WTC11 (cell line): ENCODE measurements at regions not wholly inside any gene's neighbourhood (a gene's known extent, or its start where the extent isn't known, plus 50 kb on each side); places are given as distances from the start of the nearest gene placed in this dataset.

Experiments
- ATAC-seq: fragments of 200-7000 bp; cut with Tn5 transposase; 2 replicates; pipeline ENCODE4 v1.10.0; 2021; ENCODE audit warnings: mild to moderate bottlenecking, moderate library complexity
- CTCF ChIA-PET: fragments of 300-600 bp; sonication (Branson Sonifier 250); formaldehyde crosslinking; loops from one replicate; lab custom pipeline; 2021; ENCODE audit warnings: antibody characterized with exemption; lab: Charles Lee
- POLR2A ChIA-PET: fragments of 350-600 bp; sonication (Branson Sonifier 250); formaldehyde crosslinking; loops from one replicate; lab custom pipeline; 2021; ENCODE audit warnings: antibody characterized with exemption; lab: Charles Lee
- DNase-seq: peaks from one replicate; pipeline ENCODE4 v3.0.0; 2021; ENCODE audit warnings: low spot score
- H3K27ac Mint-ChIP-seq: 2 replicates; pipeline ENCODE4 v1.8.0; 2021; ENCODE audit warnings: mixed read lengths
- H3K27me3 Mint-ChIP-seq: 2 replicates; pipeline ENCODE4 v1.8.0; 2021; ENCODE audit warnings: low read depth, mild to moderate bottlenecking, moderate library complexity, mixed read lengths
- H3K36me3 Mint-ChIP-seq: 2 replicates; pipeline ENCODE4 v1.8.0; 2021; ENCODE audit warnings: mixed read lengths
- H3K4me1 Mint-ChIP-seq: 2 replicates; pipeline ENCODE4 v1.8.0; 2022; ENCODE audit warnings: mixed read lengths
- H3K4me3 Mint-ChIP-seq: 2 replicates; pipeline ENCODE4 v1.8.0; 2021; ENCODE audit warnings: mild to moderate bottlenecking, moderate library complexity, mixed read lengths
- H3K9me3 Mint-ChIP-seq: 2 replicates; pipeline ENCODE4 v1.8.0; 2021; ENCODE audit warnings: mixed read lengths
- CREM ChIP-seq: sonication (generic); formaldehyde crosslinking; IDR thresholded peaks from 2 replicates; pipeline ENCODE4 v1.8.1; 2022; ENCODE audit warnings: mild to moderate bottlenecking, missing genetic modification reagents, moderate library complexity
- EMX1 ChIP-seq: fragments of 250-450 bp; sonication (Bioruptor Pico); IDR thresholded peaks from 2 replicates; pipeline ENCODE4 v1.8.0; 2021; ENCODE audit warnings: mild to moderate bottlenecking
- FOXJ3 ChIP-seq: sonication (generic); formaldehyde crosslinking; IDR thresholded peaks from 2 replicates; pipeline ENCODE4 v1.9.0; 2021; ENCODE audit warnings: missing genetic modification reagents, mild to moderate bottlenecking, borderline replicate concordance
- GRHL2 ChIP-seq: fragments of 250-450 bp; sonication (Bioruptor Pico); IDR thresholded peaks from 2 replicates; pipeline ENCODE4 v1.8.0; 2022; ENCODE audit warnings: mild to moderate bottlenecking, moderate library complexity; ENCODE audit not compliant: insufficient replicate concordance, severe bottlenecking
- HMGA2 ChIP-seq: fragments of 250-450 bp; sonication (Bioruptor Pico); IDR thresholded peaks from 2 replicates; pipeline ENCODE4 v1.4.0; 2021; ENCODE audit warnings: mild to moderate bottlenecking, moderate library complexity
- JAZF1 ChIP-seq: fragments of 250-450 bp; sonication (Bioruptor Pico); IDR thresholded peaks from 2 replicates; pipeline ENCODE4 v1.9.0; 2021; ENCODE audit warnings: moderate library complexity, mild to moderate bottlenecking, inconsistent platforms
- KAT7 ChIP-seq: sonication (generic); formaldehyde crosslinking; IDR thresholded peaks from 2 replicates; pipeline ENCODE4 v1.8.1; 2023; ENCODE audit warnings: missing genetic modification reagents, mild to moderate bottlenecking, borderline replicate concordance
- MYBL2 ChIP-seq: sonication (generic); formaldehyde crosslinking; IDR thresholded peaks from 2 replicates; pipeline ENCODE4 v1.8.1; 2023; ENCODE audit warnings: mild to moderate bottlenecking, moderate library complexity, missing genetic modification reagents
- OVOL2 ChIP-seq: fragments of 250-450 bp; sonication (Bioruptor Pico); IDR thresholded peaks from 2 replicates; pipeline ENCODE4 v1.9.0; 2021; ENCODE audit warnings: mild to moderate bottlenecking, borderline replicate concordance
- RELA ChIP-seq: sonication (generic); formaldehyde crosslinking; IDR thresholded peaks from 2 replicates; pipeline ENCODE4 v1.8.1; 2022; ENCODE audit warnings: missing genetic modification reagents, mild to moderate bottlenecking, borderline replicate concordance
- SOX15 ChIP-seq: fragments of 250-450 bp; sonication (Bioruptor Pico); IDR thresholded peaks from 2 replicates; pipeline ENCODE4 v1.9.0; 2021; ENCODE audit warnings: mild to moderate bottlenecking
- ZBTB21 ChIP-seq: sonication (generic); formaldehyde crosslinking; IDR thresholded peaks from 2 replicates; pipeline ENCODE4 v1.8.1; 2023; ENCODE audit warnings: mild to moderate bottlenecking, missing genetic modification reagents, borderline replicate concordance
- ZNF219 ChIP-seq: sonication (generic); formaldehyde crosslinking; IDR thresholded peaks from 2 replicates; pipeline ENCODE4 v1.8.0; 2023; ENCODE audit warnings: missing genetic modification reagents, mild to moderate bottlenecking, borderline replicate concordance
- ZNF232 ChIP-seq: sonication (generic); formaldehyde crosslinking; IDR thresholded peaks from 2 replicates; pipeline ENCODE4 v1.8.0; 2022; ENCODE audit warnings: mild to moderate bottlenecking, missing genetic modification reagents
- TF ChIP-seq, protein P1 (sequence below): sonication (generic); formaldehyde crosslinking; IDR thresholded peaks from 2 replicates; pipeline ENCODE4 v1.8.1; 2022; ENCODE audit warnings: low read depth, missing genetic modification reagents, borderline replicate concordance
- TF ChIP-seq, protein P2 (sequence below): sonication (generic); formaldehyde crosslinking; IDR thresholded peaks from 2 replicates; pipeline ENCODE4 v1.8.0; 2022; ENCODE audit warnings: mild to moderate bottlenecking, missing genetic modification reagents
- TF ChIP-seq, protein P3 (sequence below): sonication (generic); formaldehyde crosslinking; conservative IDR thresholded peaks from 2 replicates; pipeline ENCODE4 v1.8.1; 2022; ENCODE audit warnings: mild to moderate bottlenecking, missing genetic modification reagents
- TF ChIP-seq, protein P4 (sequence below): fragments of 250-450 bp; sonication (Bioruptor Pico); IDR thresholded peaks from 2 replicates; pipeline ENCODE4 v1.9.0; 2021; ENCODE audit warnings: mild to moderate bottlenecking
- TF ChIP-seq, protein P5 (sequence below): sonication (generic); formaldehyde crosslinking; IDR thresholded peaks from 2 replicates; pipeline ENCODE4 v1.8.0; 2023; ENCODE audit warnings: mild to moderate bottlenecking, missing genetic modification reagents
- TF ChIP-seq, protein P6 (sequence below): fragments of 250-450 bp; sonication (Bioruptor Pico); IDR thresholded peaks from 2 replicates; pipeline ENCODE4 v1.9.0; 2021; ENCODE audit warnings: mild to moderate bottlenecking, borderline replicate concordance

DNA sequence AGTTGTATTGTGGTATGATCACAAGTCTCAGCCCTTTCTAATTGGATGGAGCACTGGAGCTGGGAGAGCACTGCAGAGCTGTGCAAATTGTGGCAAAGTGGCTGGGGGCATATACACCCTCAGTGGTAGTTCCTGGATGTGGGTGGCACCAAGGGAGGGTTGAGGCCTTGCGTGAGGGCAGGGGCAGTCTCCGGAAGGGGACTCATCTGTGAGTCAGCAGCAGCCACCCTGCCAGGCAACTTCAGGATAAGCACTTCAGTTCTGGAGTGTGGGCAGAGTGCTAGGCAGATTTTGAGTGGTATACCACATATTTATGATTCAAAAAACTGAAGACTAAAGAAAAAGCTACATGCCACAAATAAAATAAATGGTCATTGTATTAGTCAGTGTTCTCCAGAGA is 210.5 kb downstream of the ETV1 start:
- POLR2A ChIA-PET: no interaction called here
- TF ChIP-seq ZNF232 (CRISPR knock-in tag): no peak
- TF ChIP-seq, all 79 proteins: peak for 0

DNA sequence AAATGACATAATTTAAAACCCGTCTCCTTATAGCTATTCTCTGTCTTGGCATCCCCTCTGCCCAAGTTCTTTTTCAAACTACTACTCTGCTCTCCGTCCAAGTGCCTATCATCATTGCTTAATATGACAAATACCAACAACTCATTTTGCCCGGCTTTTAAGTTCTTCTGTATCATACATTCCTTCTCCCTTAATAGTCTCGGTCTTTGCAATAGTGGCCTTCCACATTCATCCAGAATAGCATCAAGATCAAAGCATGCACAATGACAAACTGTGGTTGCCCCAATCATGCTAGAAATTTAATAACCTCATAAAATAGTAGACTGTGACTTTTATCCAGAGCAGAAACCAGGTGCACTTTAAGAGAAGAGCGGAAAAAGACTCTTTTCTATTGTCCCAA is 198.9 kb downstream of the ETV1 start:
- TF ChIP-seq ZNF219 (CRISPR knock-in tag) (no peak), GRHL2 (CRISPR knock-in tag) (no peak), CREM (CRISPR knock-in tag) (no peak), ZBTB21 (no peak), HMGA2 (CRISPR knock-in tag) (no peak), FOXJ3 (CRISPR knock-in tag) (no peak), RELA (CRISPR knock-in tag) (no peak), KAT7 (CRISPR knock-in tag) (no peak), MYBL2 (CRISPR knock-in tag) (no peak), SOX15 (no peak), JAZF1 (no peak), OVOL2 (CRISPR knock-in tag) (no peak), EMX1 (no peak)
- TF ChIP-seq, protein P1, sequence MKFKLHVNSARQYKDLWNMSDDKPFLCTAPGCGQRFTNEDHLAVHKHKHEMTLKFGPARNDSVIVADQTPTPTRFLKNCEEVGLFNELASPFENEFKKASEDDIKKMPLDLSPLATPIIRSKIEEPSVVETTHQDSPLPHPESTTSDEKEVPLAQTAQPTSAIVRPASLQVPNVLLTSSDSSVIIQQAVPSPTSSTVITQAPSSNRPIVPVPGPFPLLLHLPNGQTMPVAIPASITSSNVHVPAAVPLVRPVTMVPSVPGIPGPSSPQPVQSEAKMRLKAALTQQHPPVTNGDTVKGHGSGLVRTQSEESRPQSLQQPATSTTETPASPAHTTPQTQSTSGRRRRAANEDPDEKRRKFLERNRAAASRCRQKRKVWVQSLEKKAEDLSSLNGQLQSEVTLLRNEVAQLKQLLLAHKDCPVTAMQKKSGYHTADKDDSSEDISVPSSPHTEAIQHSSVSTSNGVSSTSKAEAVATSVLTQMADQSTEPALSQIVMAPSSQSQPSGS (CRISPR knock-in tag): no peak
- TF ChIP-seq, protein P2, sequence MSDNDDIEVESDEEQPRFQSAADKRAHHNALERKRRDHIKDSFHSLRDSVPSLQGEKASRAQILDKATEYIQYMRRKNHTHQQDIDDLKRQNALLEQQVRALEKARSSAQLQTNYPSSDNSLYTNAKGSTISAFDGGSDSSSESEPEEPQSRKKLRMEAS (CRISPR knock-in tag): no peak
- TF ChIP-seq, protein P3, sequence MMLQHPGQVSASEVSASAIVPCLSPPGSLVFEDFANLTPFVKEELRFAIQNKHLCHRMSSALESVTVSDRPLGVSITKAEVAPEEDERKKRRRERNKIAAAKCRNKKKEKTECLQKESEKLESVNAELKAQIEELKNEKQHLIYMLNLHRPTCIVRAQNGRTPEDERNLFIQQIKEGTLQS (CRISPR knock-in tag): no peak
- TF ChIP-seq, protein P4, sequence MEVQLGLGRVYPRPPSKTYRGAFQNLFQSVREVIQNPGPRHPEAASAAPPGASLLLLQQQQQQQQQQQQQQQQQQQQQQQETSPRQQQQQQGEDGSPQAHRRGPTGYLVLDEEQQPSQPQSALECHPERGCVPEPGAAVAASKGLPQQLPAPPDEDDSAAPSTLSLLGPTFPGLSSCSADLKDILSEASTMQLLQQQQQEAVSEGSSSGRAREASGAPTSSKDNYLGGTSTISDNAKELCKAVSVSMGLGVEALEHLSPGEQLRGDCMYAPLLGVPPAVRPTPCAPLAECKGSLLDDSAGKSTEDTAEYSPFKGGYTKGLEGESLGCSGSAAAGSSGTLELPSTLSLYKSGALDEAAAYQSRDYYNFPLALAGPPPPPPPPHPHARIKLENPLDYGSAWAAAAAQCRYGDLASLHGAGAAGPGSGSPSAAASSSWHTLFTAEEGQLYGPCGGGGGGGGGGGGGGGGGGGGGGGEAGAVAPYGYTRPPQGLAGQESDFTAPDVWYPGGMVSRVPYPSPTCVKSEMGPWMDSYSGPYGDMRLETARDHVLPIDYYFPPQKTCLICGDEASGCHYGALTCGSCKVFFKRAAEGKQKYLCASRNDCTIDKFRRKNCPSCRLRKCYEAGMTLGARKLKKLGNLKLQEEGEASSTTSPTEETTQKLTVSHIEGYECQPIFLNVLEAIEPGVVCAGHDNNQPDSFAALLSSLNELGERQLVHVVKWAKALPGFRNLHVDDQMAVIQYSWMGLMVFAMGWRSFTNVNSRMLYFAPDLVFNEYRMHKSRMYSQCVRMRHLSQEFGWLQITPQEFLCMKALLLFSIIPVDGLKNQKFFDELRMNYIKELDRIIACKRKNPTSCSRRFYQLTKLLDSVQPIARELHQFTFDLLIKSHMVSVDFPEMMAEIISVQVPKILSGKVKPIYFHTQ (CRISPR knock-in tag): no peak
- TF ChIP-seq, protein P5, sequence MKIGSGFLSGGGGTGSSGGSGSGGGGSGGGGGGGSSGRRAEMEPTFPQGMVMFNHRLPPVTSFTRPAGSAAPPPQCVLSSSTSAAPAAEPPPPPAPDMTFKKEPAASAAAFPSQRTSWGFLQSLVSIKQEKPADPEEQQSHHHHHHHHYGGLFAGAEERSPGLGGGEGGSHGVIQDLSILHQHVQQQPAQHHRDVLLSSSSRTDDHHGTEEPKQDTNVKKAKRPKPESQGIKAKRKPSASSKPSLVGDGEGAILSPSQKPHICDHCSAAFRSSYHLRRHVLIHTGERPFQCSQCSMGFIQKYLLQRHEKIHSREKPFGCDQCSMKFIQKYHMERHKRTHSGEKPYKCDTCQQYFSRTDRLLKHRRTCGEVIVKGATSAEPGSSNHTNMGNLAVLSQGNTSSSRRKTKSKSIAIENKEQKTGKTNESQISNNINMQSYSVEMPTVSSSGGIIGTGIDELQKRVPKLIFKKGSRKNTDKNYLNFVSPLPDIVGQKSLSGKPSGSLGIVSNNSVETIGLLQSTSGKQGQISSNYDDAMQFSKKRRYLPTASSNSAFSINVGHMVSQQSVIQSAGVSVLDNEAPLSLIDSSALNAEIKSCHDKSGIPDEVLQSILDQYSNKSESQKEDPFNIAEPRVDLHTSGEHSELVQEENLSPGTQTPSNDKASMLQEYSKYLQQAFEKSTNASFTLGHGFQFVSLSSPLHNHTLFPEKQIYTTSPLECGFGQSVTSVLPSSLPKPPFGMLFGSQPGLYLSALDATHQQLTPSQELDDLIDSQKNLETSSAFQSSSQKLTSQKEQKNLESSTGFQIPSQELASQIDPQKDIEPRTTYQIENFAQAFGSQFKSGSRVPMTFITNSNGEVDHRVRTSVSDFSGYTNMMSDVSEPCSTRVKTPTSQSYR (CRISPR knock-in tag): no peak
- TF ChIP-seq, protein P6, sequence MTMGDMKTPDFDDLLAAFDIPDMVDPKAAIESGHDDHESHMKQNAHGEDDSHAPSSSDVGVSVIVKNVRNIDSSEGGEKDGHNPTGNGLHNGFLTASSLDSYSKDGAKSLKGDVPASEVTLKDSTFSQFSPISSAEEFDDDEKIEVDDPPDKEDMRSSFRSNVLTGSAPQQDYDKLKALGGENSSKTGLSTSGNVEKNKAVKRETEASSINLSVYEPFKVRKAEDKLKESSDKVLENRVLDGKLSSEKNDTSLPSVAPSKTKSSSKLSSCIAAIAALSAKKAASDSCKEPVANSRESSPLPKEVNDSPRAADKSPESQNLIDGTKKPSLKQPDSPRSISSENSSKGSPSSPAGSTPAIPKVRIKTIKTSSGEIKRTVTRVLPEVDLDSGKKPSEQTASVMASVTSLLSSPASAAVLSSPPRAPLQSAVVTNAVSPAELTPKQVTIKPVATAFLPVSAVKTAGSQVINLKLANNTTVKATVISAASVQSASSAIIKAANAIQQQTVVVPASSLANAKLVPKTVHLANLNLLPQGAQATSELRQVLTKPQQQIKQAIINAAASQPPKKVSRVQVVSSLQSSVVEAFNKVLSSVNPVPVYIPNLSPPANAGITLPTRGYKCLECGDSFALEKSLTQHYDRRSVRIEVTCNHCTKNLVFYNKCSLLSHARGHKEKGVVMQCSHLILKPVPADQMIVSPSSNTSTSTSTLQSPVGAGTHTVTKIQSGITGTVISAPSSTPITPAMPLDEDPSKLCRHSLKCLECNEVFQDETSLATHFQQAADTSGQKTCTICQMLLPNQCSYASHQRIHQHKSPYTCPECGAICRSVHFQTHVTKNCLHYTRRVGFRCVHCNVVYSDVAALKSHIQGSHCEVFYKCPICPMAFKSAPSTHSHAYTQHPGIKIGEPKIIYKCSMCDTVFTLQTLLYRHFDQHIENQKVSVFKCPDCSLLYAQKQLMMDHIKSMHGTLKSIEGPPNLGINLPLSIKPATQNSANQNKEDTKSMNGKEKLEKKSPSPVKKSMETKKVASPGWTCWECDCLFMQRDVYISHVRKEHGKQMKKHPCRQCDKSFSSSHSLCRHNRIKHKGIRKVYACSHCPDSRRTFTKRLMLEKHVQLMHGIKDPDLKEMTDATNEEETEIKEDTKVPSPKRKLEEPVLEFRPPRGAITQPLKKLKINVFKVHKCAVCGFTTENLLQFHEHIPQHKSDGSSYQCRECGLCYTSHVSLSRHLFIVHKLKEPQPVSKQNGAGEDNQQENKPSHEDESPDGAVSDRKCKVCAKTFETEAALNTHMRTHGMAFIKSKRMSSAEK (CRISPR knock-in tag): no peak
- TF ChIP-seq, all 79 proteins: peak for 0
- H3K4me3 Mint-ChIP-seq: no peak overlapping the region
- H3K4me1 Mint-ChIP-seq: peaks cover 3% of the 10 kb centered on the region
- CTCF ChIA-PET: no interaction called here
- DNase-seq (no peak), ATAC-seq (no peak)
- H3K9me3 Mint-ChIP-seq: peaks cover 3% of the 10 kb centered on the region; the same call in 1 of the 2 replicates
- H3K36me3 Mint-ChIP-seq: peaks cover 8% of the 10 kb centered on the region
- H3K27me3 Mint-ChIP-seq: no peaks in the 10 kb centered on the region
- no peak overlapping the region for H3K27ac Mint-ChIP-seq
- POLR2A ChIA-PET: no interaction called here

More for the DNA sequence above, 210.5 kb downstream of the ETV1 start:
- ATAC-seq (no peak), DNase-seq (no peak)
- peaks cover 29% of the 10 kb centered on the region for H3K4me1 Mint-ChIP-seq
- no peak overlapping the region for H3K4me3 Mint-ChIP-seq
- CTCF ChIA-PET: no interaction called here
- no peaks in the 10 kb centered on the region for H3K27me3 Mint-ChIP-seq
- no peak overlapping the region; the same call in 1 of the 2 replicates for H3K27ac Mint-ChIP-seq
- H3K9me3 Mint-ChIP-seq: no peaks in the 10 kb centered on the region; the same call in 1 of the 2 replicates
- H3K36me3 Mint-ChIP-seq: no peaks in the 10 kb centered on the region
